Hepatocyte (in vitro differentiated cells): ENCODE measurements at regions not wholly inside any gene's neighbourhood (a gene's known extent, or its start where the extent isn't known, plus 50 kb on each side); places are given as distances from the start of the nearest gene placed in this dataset.

Source experiments
- CTCF ChIP-seq: fragments of 200-600 bp; sonication (generic); IDR thresholded peaks from 2 replicates; pipeline ENCODE4 v1.5.1; 2016; ENCODE audit warnings: antibody characterized with exemption, mild to moderate bottlenecking; ENCODE audit not compliant: poor library complexity
- EZH2 ChIP-seq: fragments of 200-600 bp; sonication (generic); IDR thresholded peaks from 2 replicates; pipeline ENCODE4 v1.6.1; 2016; ENCODE audit warnings: antibody characterized with exemption, mild to moderate bottlenecking, borderline replicate concordance
- EZH2phosphoT487 ChIP-seq: fragments of 200-600 bp; sonication (generic); IDR thresholded peaks from one replicate; pipeline ENCODE4 v1.6.1; 2018; ENCODE audit warnings: antibody characterized with exemption, mild to moderate bottlenecking, low read depth, moderate library complexity; ENCODE audit not compliant: unreplicated experiment, severe bottlenecking

- TF ChIP-seq CTCF (no peak), EZH2phosphoT487 (no peak), EZH2 (no peak)
Measured at GRCh38 chr22:23399367-23400285, 180.5 kb downstream of the IGLL1 start.
